ENCODE measurements at regions not wholly inside any gene's neighbourhood (a gene's known extent, or its start where the extent isn't known, plus 50 kb on each side); places are given as distances from the start of the nearest gene placed in this dataset.

- TF ChIP-seq, protein P1, sequence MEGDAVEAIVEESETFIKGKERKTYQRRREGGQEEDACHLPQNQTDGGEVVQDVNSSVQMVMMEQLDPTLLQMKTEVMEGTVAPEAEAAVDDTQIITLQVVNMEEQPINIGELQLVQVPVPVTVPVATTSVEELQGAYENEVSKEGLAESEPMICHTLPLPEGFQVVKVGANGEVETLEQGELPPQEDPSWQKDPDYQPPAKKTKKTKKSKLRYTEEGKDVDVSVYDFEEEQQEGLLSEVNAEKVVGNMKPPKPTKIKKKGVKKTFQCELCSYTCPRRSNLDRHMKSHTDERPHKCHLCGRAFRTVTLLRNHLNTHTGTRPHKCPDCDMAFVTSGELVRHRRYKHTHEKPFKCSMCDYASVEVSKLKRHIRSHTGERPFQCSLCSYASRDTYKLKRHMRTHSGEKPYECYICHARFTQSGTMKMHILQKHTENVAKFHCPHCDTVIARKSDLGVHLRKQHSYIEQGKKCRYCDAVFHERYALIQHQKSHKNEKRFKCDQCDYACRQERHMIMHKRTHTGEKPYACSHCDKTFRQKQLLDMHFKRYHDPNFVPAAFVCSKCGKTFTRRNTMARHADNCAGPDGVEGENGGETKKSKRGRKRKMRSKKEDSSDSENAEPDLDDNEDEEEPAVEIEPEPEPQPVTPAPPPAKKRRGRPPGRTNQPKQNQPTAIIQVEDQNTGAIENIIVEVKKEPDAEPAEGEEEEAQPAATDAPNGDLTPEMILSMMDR (IDR thresholded peaks at IDR 0.05) = no peak
- TF ChIP-seq EP300 (IDR thresholded peaks at IDR 0.05) = no peak
Observed at GRCh38 chr2:144995482-144995881, 475.6 kb upstream of the ZEB2 start.
